ENCODE measurements at regions not wholly inside any gene's neighbourhood (a gene's known extent, or its start where the extent isn't known, plus 50 kb on each side); places are given as distances from the start of the nearest gene placed in this dataset.

- no peaks in the 10 kb centered on the region for H3K27me3 ChIP-seq (ENCODE audit: control insufficient read depth, extremely low read depth, insufficient read depth, low read length)
- H3K9me3 ChIP-seq (ENCODE audit: control insufficient read depth, low read depth, low read length), result no peaks in the 10 kb centered on the region
- no peak overlapping the region for H3K4me3 ChIP-seq (ENCODE audit: control insufficient read depth in 2 of 3, extremely low read depth in 1 of 3, insufficient read depth in 2 of 3, low read depth in 1 of 3, low read length in 3 of 3)
- H3K79me2 ChIP-seq (ENCODE audit: control insufficient read depth, insufficient read depth, low read length), result no peaks in the 10 kb centered on the region
- FAIRE-seq (no peak), DNase-seq (ENCODE audit: low read depth, low spot score) (no peak)
- H3K9me1 ChIP-seq (ENCODE audit: control insufficient read depth, extremely low read depth, insufficient read depth, low read length), result no peaks in the 10 kb centered on the region
- H2AFZ ChIP-seq (ENCODE audit: control insufficient read depth, low read length), result no peak overlapping the region
- H3K36me3 ChIP-seq (ENCODE audit: control insufficient read depth in 2 of 2, extremely low read depth in 1 of 2, insufficient read depth in 2 of 2, low read length in 2 of 2), result no peaks in the 10 kb centered on the region
- no peak overlapping the region for H3K9ac ChIP-seq (ENCODE audit: control insufficient read depth, extremely low read depth, insufficient read depth, low read length)
- H3K4me2 ChIP-seq (ENCODE audit: control insufficient read depth, extremely low read depth, insufficient read depth, low read depth, low read length), result no peak overlapping the region
- no peaks in the 10 kb centered on the region for H4K20me1 ChIP-seq (ENCODE audit: control insufficient read depth, extremely low read depth, insufficient read depth, low read length)
- dilution Hi-C loops (cut with MboI; ENCODE audit: extremely low pct_ligation_motif_present, low sequenced_read_pairs), result no loop called here
- TF ChIP-seq EZH2 (IDR thresholded peaks at IDR 0.05; ENCODE audit: low read length) (no peak), CTCF (optimal IDR thresholded peaks at IDR 0.05 in 1 of 3, IDR thresholded peaks at IDR 0.05 in 1 of 3, conservative IDR thresholded peaks at IDR 0.05 in 1 of 3; ENCODE audit: extremely low read depth in 1 of 3, insufficient read depth in 2 of 3, low read length in 3 of 3) (no peak)
- no peak overlapping the region for H3K27ac ChIP-seq (ENCODE audit: control insufficient read depth, insufficient read depth, low read length)
- no peaks in the 10 kb centered on the region for H3K4me1 ChIP-seq (ENCODE audit: control insufficient read depth, extremely low read depth, insufficient read depth, low read length)
Observed at GRCh38 chr16:64507240-64508024, 614.4 kb downstream of the CDH11 start.

- TF ChIP-seq EZH2 (IDR thresholded peaks at IDR 0.05; ENCODE audit: low read length) (no peak), CTCF (optimal IDR thresholded peaks at IDR 0.05 in 1 of 3, IDR thresholded peaks at IDR 0.05 in 1 of 3, conservative IDR thresholded peaks at IDR 0.05 in 1 of 3; ENCODE audit: extremely low read depth in 1 of 3, insufficient read depth in 2 of 3, low read length in 3 of 3) (no peak)
- Histone ChIP-seq H3K79me2 (ENCODE audit: control insufficient read depth, insufficient read depth, low read length) (no peaks in the 10 kb centered on the region), H3K9me1 (ENCODE audit: control insufficient read depth, extremely low read depth, insufficient read depth, low read length) (no peaks in the 10 kb centered on the region), H3K27me3 (ENCODE audit: control insufficient read depth, extremely low read depth, insufficient read depth, low read length) (no peaks in the 10 kb centered on the region), H3K4me2 (ENCODE audit: control insufficient read depth, extremely low read depth, insufficient read depth, low read depth, low read length) (no peak overlapping the region), H3K9me3 (ENCODE audit: control insufficient read depth, low read depth, low read length) (no peaks in the 10 kb centered on the region), H4K20me1 (ENCODE audit: control insufficient read depth, extremely low read depth, insufficient read depth, low read length) (no peaks in the 10 kb centered on the region), H3K9ac (ENCODE audit: control insufficient read depth, extremely low read depth, insufficient read depth, low read length) (no peak overlapping the region), H3K36me3 (ENCODE audit: control insufficient read depth in 2 of 2, extremely low read depth in 1 of 2, insufficient read depth in 2 of 2, low read length in 2 of 2) (no peaks in the 10 kb centered on the region), H3K4me1 (ENCODE audit: control insufficient read depth, extremely low read depth, insufficient read depth, low read length) (no peaks in the 10 kb centered on the region), H3K4me3 (ENCODE audit: control insufficient read depth in 2 of 3, extremely low read depth in 1 of 3, insufficient read depth in 2 of 3, low read depth in 1 of 3, low read length in 3 of 3) (no peak overlapping the region), H2AFZ (ENCODE audit: control insufficient read depth, low read length) (no peak overlapping the region), H3K27ac (ENCODE audit: control insufficient read depth, insufficient read depth, low read length) (no peak overlapping the region)
- DNase-seq (ENCODE audit: low read depth, low spot score) (no peak), FAIRE-seq (no peak)
- dilution Hi-C loops (cut with MboI; ENCODE audit: extremely low pct_ligation_motif_present, low sequenced_read_pairs), result no loop called here
Observed at GRCh38 chr16:64499211-64499610, 622.7 kb downstream of the CDH11 start.

All from keratinocyte (primary cell).